ENCODE measurements at regions not wholly inside any gene's neighbourhood (a gene's known extent, or its start where the extent isn't known, plus 50 kb on each side); places are given as distances from the start of the nearest gene placed in this dataset.
"Not testable (repeated sequence)": the region's sequence is repeated elsewhere in the genome, so short reads cannot be mapped to it uniquely, and the experiment has no call there.

GRCh38 chr11:13135385-13136271, 126.5 kb downstream of the RASSF10 start:
- DNase-seq: peak; percentile 67

- no peak for DNase-seq
Observed at GRCh38 chr11:13136272-13136596, 127.1 kb downstream of the RASSF10 start.

- no peak for DNase-seq
Observed at GRCh38 chr11:13137844-13138301, 128.8 kb downstream of the RASSF10 start.

GRCh38 chr11:13139085-13139484, 130.0 kb downstream of the RASSF10 start:
- not testable (repeated sequence) for DNase-seq

- peak; percentile 64 for DNase-seq
Observed at GRCh38 chr11:13140028-13140870, 131.1 kb downstream of the RASSF10 start.

GRCh38 chr11:13140873-13141655, 131.9 kb downstream of the RASSF10 start:
- no peak for DNase-seq

GRCh38 chr11:13141731-13142709, 132.9 kb downstream of the RASSF10 start:
- no peak for DNase-seq

GRCh38 chr11:13143486-13144297, 133.9 kb upstream of the BMAL1 start:
- no peak for DNase-seq

GRCh38 chr11:13145461-13145860, 132.1 kb upstream of the BMAL1 start:
- no peak for DNase-seq

- DNase-seq: no peak
Observed at GRCh38 chr11:13149991-13150390, 127.6 kb upstream of the BMAL1 start.

GRCh38 chr11:13150487-13150886, 127.1 kb upstream of the BMAL1 start:
- no peak for DNase-seq

- DNase-seq: no peak
Observed at GRCh38 chr11:13152264-13152663, 125.3 kb upstream of the BMAL1 start.

GRCh38 chr11:13152736-13153541, 124.7 kb upstream of the BMAL1 start:
- no peak for DNase-seq

GRCh38 chr11:13154374-13154773, 123.2 kb upstream of the BMAL1 start:
- DNase-seq: not testable (repeated sequence)

GRCh38 chr11:13160346-13160745, 117.2 kb upstream of the BMAL1 start:
- DNase-seq: no peak

- no peak for DNase-seq
Observed at GRCh38 chr11:13160806-13161205, 116.8 kb upstream of the BMAL1 start.

- DNase-seq: no peak
Observed at GRCh38 chr11:13163158-13163557, 114.4 kb upstream of the BMAL1 start.

GRCh38 chr11:13166036-13166435, 111.6 kb upstream of the BMAL1 start:
- no peak for DNase-seq

GRCh38 chr11:13168271-13168670, 109.3 kb upstream of the BMAL1 start:
- DNase-seq: no peak

Measured in left kidney (tissue), 1 donor.